Suppressor macrophage treated with lipopolysaccharide for 4 hours (primary cell): ENCODE measurements at regions not wholly inside any gene's neighbourhood (a gene's known extent, or its start where the extent isn't known, plus 50 kb on each side); places are given as distances from the start of the nearest gene placed in this dataset.

Source experiments
- DNase-seq: peaks from one replicate; pipeline ENCODE4 v3.0.0-alpha.2; 2020

GRCh38 chr10:75347186-75347585 is 54.4 kb downstream of the ZNF503 start:
- no peak for DNase-seq

- no peak for DNase-seq
Measured at GRCh38 chr10:75345738-75346137, 55.8 kb downstream of the ZNF503 start.

- DNase-seq = no peak
Measured at GRCh38 chr10:75344170-75344569, 57.4 kb downstream of the ZNF503 start.

GRCh38 chr10:75342397-75342796 is 59.2 kb downstream of the ZNF503 start:
- no peak for DNase-seq

GRCh38 chr10:75335983-75336382 is 65.6 kb downstream of the ZNF503 start:
- DNase-seq = no peak

GRCh38 chr10:75335191-75335590 is 66.4 kb downstream of the ZNF503 start:
- DNase-seq = no peak

GRCh38 chr10:75334720-75335119 is 66.8 kb downstream of the ZNF503 start:
- DNase-seq = no peak

GRCh38 chr10:75332081-75332480 is 69.5 kb downstream of the ZNF503 start:
- DNase-seq = no peak

GRCh38 chr10:75331081-75331480 is 70.5 kb downstream of the ZNF503 start:
- no peak for DNase-seq

- no peak for DNase-seq
Measured at GRCh38 chr10:75329190-75329745, 72.3 kb downstream of the ZNF503 start.

GRCh38 chr10:75326306-75326705 is 75.3 kb downstream of the ZNF503 start:
- DNase-seq = no peak

- no peak for DNase-seq
Measured at GRCh38 chr10:75319274-75319673, 82.3 kb downstream of the ZNF503 start.

GRCh38 chr10:75314570-75314969 is 78.8 kb upstream of the COMTD1 start:
- DNase-seq = no peak

- no peak for DNase-seq
Measured at GRCh38 chr10:75312440-75312839, 76.7 kb upstream of the COMTD1 start.

- DNase-seq = no peak
Measured at GRCh38 chr10:75305675-75306074, 69.9 kb upstream of the COMTD1 start.

GRCh38 chr10:75304741-75305390 is 69.1 kb upstream of the COMTD1 start:
- DNase-seq = no peak

GRCh38 chr10:75304313-75304712 is 68.6 kb upstream of the COMTD1 start:
- no peak for DNase-seq

GRCh38 chr10:75303045-75303777 is 67.5 kb upstream of the COMTD1 start:
- DNase-seq = no peak

GRCh38 chr10:75302029-75302428 is 66.3 kb upstream of the COMTD1 start:
- DNase-seq = no peak

- no peak for DNase-seq
Measured at GRCh38 chr10:75297021-75297599, 61.4 kb upstream of the COMTD1 start.

GRCh38 chr10:75295868-75296441 is 60.2 kb upstream of the COMTD1 start:
- DNase-seq = peak; percentile 29

- DNase-seq = peak; percentile 81
Measured at GRCh38 chr10:75294866-75295701, 59.3 kb upstream of the COMTD1 start.

- DNase-seq = no peak
Measured at GRCh38 chr10:75294518-75294865, 58.7 kb upstream of the COMTD1 start.
